ENCODE measurements at regions not wholly inside any gene's neighbourhood (a gene's known extent, or its start where the extent isn't known, plus 50 kb on each side); places are given as distances from the start of the nearest gene placed in this dataset.

- Histone ChIP-seq H3K4me3 (ENCODE audit: low read length) (no peak overlapping the region), H3K9ac (ENCODE audit: low read length) (no peak overlapping the region), H3K36me3 (ENCODE audit: control insufficient read depth, insufficient read depth, low read length) (no peaks in the 10 kb centered on the region), H3K27me3 (ENCODE audit: control insufficient read depth, insufficient read depth, low read length) (no peaks in the 10 kb centered on the region), H3K4me1 (ENCODE audit: control insufficient read depth, insufficient read depth, low read length) (no peaks in the 10 kb centered on the region), H3K9me3 (ENCODE audit: control insufficient read depth, low read length) (no peaks in the 10 kb centered on the region)
Measured at GRCh38 chr4:123825596-123826291, 429.1 kb downstream of the SPRY1 start.

- Histone ChIP-seq H3K4me3 (ENCODE audit: low read length) (no peak overlapping the region), H3K27me3 (ENCODE audit: control insufficient read depth, insufficient read depth, low read length) (no peaks in the 10 kb centered on the region), H3K9ac (ENCODE audit: low read length) (no peak overlapping the region), H3K9me3 (ENCODE audit: control insufficient read depth, low read length) (no peaks in the 10 kb centered on the region), H3K4me1 (ENCODE audit: control insufficient read depth, insufficient read depth, low read length) (no peaks in the 10 kb centered on the region), H3K36me3 (ENCODE audit: control insufficient read depth, insufficient read depth, low read length) (no peaks in the 10 kb centered on the region)
Measured at GRCh38 chr4:123826896-123827295, 430.3 kb downstream of the SPRY1 start.

GRCh38 chr4:123827511-123827910 lies 430.9 kb downstream of the SPRY1 start:
- Histone ChIP-seq H3K36me3 (ENCODE audit: control insufficient read depth, insufficient read depth, low read length) (no peaks in the 10 kb centered on the region), H3K4me1 (ENCODE audit: control insufficient read depth, insufficient read depth, low read length) (no peaks in the 10 kb centered on the region), H3K27me3 (ENCODE audit: control insufficient read depth, insufficient read depth, low read length) (no peaks in the 10 kb centered on the region), H3K4me3 (ENCODE audit: low read length) (no peak overlapping the region), H3K9ac (ENCODE audit: low read length) (no peak overlapping the region), H3K9me3 (ENCODE audit: control insufficient read depth, low read length) (no peaks in the 10 kb centered on the region)

- Histone ChIP-seq H3K36me3 (ENCODE audit: control insufficient read depth, insufficient read depth, low read length) (no peaks in the 10 kb centered on the region), H3K9me3 (ENCODE audit: control insufficient read depth, low read length) (no peaks in the 10 kb centered on the region), H3K9ac (ENCODE audit: low read length) (no peak overlapping the region), H3K4me1 (ENCODE audit: control insufficient read depth, insufficient read depth, low read length) (no peaks in the 10 kb centered on the region), H3K27me3 (ENCODE audit: control insufficient read depth, insufficient read depth, low read length) (no peaks in the 10 kb centered on the region), H3K4me3 (ENCODE audit: low read length) (no peak overlapping the region)
Measured at GRCh38 chr4:123830930-123831329, 434.3 kb downstream of the SPRY1 start.

- no peaks in the 10 kb centered on the region for H3K4me1 ChIP-seq (ENCODE audit: control insufficient read depth, insufficient read depth, low read length)
- H3K9ac ChIP-seq (ENCODE audit: low read length), result no peak overlapping the region
- no peak overlapping the region for H3K4me3 ChIP-seq (ENCODE audit: low read length)
Measured at GRCh38 chr4:123832173-123833026, 435.8 kb downstream of the SPRY1 start.

GRCh38 chr4:123833171-123833643 lies 436.6 kb downstream of the SPRY1 start:
- H3K9ac ChIP-seq (ENCODE audit: low read length), result no peak overlapping the region
- no peaks in the 10 kb centered on the region for H3K36me3 ChIP-seq (ENCODE audit: control insufficient read depth, insufficient read depth, low read length)
- H3K4me3 ChIP-seq (ENCODE audit: low read length), result no peak overlapping the region
- H3K27me3 ChIP-seq (ENCODE audit: control insufficient read depth, insufficient read depth, low read length), result no peaks in the 10 kb centered on the region
- peaks cover under 1% of the 10 kb centered on the region for H3K4me1 ChIP-seq (ENCODE audit: control insufficient read depth, insufficient read depth, low read length)
- no peaks in the 10 kb centered on the region for H3K9me3 ChIP-seq (ENCODE audit: control insufficient read depth, low read length)

More at GRCh38 chr4:123832173-123833026, 435.8 kb downstream of the SPRY1 start:
- H3K9me3 ChIP-seq (ENCODE audit: control insufficient read depth, low read length), result no peaks in the 10 kb centered on the region
- no peaks in the 10 kb centered on the region for H3K36me3 ChIP-seq (ENCODE audit: control insufficient read depth, insufficient read depth, low read length)
- H3K27me3 ChIP-seq (ENCODE audit: control insufficient read depth, insufficient read depth, low read length), result no peaks in the 10 kb centered on the region

GRCh38 chr4:123835831-123836590 lies 439.4 kb downstream of the SPRY1 start:
- Histone ChIP-seq H3K9me3 (ENCODE audit: control insufficient read depth, low read length) (no peaks in the 10 kb centered on the region), H3K27me3 (ENCODE audit: control insufficient read depth, insufficient read depth, low read length) (no peaks in the 10 kb centered on the region), H3K36me3 (ENCODE audit: control insufficient read depth, insufficient read depth, low read length) (no peaks in the 10 kb centered on the region), H3K4me3 (ENCODE audit: low read length) (no peak overlapping the region), H3K9ac (ENCODE audit: low read length) (no peak overlapping the region), H3K4me1 (ENCODE audit: control insufficient read depth, insufficient read depth, low read length) (peaks cover 6% of the 10 kb centered on the region)

- no peaks in the 10 kb centered on the region for H3K9me3 ChIP-seq (ENCODE audit: control insufficient read depth, low read length)
- H3K9ac ChIP-seq (ENCODE audit: low read length), result no peak overlapping the region
- no peaks in the 10 kb centered on the region for H3K27me3 ChIP-seq (ENCODE audit: control insufficient read depth, insufficient read depth, low read length)
- H3K4me1 ChIP-seq (ENCODE audit: control insufficient read depth, insufficient read depth, low read length), result peaks cover 6% of the 10 kb centered on the region
- H3K4me3 ChIP-seq (ENCODE audit: low read length), result no peak overlapping the region
- H3K36me3 ChIP-seq (ENCODE audit: control insufficient read depth, insufficient read depth, low read length), result no peaks in the 10 kb centered on the region
Measured at GRCh38 chr4:123836851-123837595, 440.4 kb downstream of the SPRY1 start.

GRCh38 chr4:123838474-123838873 lies 441.9 kb downstream of the SPRY1 start:
- no peaks in the 10 kb centered on the region for H3K27me3 ChIP-seq (ENCODE audit: control insufficient read depth, insufficient read depth, low read length)
- no peaks in the 10 kb centered on the region for H3K9me3 ChIP-seq (ENCODE audit: control insufficient read depth, low read length)
- no peaks in the 10 kb centered on the region for H3K36me3 ChIP-seq (ENCODE audit: control insufficient read depth, insufficient read depth, low read length)
- H3K4me3 ChIP-seq (ENCODE audit: low read length), result no peak overlapping the region
- H3K4me1 ChIP-seq (ENCODE audit: control insufficient read depth, insufficient read depth, low read length), result peaks cover 6% of the 10 kb centered on the region
- H3K9ac ChIP-seq (ENCODE audit: low read length), result no peak overlapping the region

GRCh38 chr4:123840197-123840596 lies 443.6 kb downstream of the SPRY1 start:
- Histone ChIP-seq H3K4me1 (ENCODE audit: control insufficient read depth, insufficient read depth, low read length) (peaks cover 6% of the 10 kb centered on the region), H3K4me3 (ENCODE audit: low read length) (no peak overlapping the region), H3K27me3 (ENCODE audit: control insufficient read depth, insufficient read depth, low read length) (no peaks in the 10 kb centered on the region), H3K9me3 (ENCODE audit: control insufficient read depth, low read length) (no peaks in the 10 kb centered on the region), H3K36me3 (ENCODE audit: control insufficient read depth, insufficient read depth, low read length) (no peaks in the 10 kb centered on the region), H3K9ac (ENCODE audit: low read length) (no peak overlapping the region)

GRCh38 chr4:123841447-123842121 lies 445.0 kb downstream of the SPRY1 start:
- Histone ChIP-seq H3K27me3 (ENCODE audit: control insufficient read depth, insufficient read depth, low read length) (no peaks in the 10 kb centered on the region), H3K4me1 (ENCODE audit: control insufficient read depth, insufficient read depth, low read length) (peaks cover 6% of the 10 kb centered on the region), H3K9ac (ENCODE audit: low read length) (no peak overlapping the region), H3K4me3 (ENCODE audit: low read length) (no peak overlapping the region), H3K9me3 (ENCODE audit: control insufficient read depth, low read length) (no peaks in the 10 kb centered on the region), H3K36me3 (ENCODE audit: control insufficient read depth, insufficient read depth, low read length) (no peaks in the 10 kb centered on the region)
